IMR-90 (cell line): ENCODE measurements at regions not wholly inside any gene's neighbourhood (a gene's known extent, or its start where the extent isn't known, plus 50 kb on each side); places are given as distances from the start of the nearest gene placed in this dataset.

Experiments
- ATAC-seq: fragments of 200-7000 bp; cut with Tn5 transposase; 2 replicates; pipeline ENCODE4 v1.9.1; 2020; ENCODE audit warnings: low read depth, mild to moderate bottlenecking, moderate library complexity
- BruUV-seq: library from RNA; stranded (reverse); fragments of 400-500 nt; replicated peaks from 2 replicates; lab custom pipeline; 2021; lab: Mats Ljungman, UMichigan
- CTCF ChIA-PET: fragments of 300-600 bp; formaldehyde crosslinking; extraction: SDS; loops from one replicate; lab custom pipeline; 2021; ENCODE audit warnings: antibody characterized with exemption; lab: Yijun Ruan, JAX
- POLR2A ChIA-PET: fragments of 300-600 bp; sonication (Branson Sonifier 250); formaldehyde crosslinking; loops from one replicate; lab custom pipeline; 2022; ENCODE audit warnings: antibody characterized with exemption; ENCODE audit not compliant: unreplicated experiment; lab: Charles Lee
- DNase-seq: peaks from one replicate; pipeline ENCODE4 v3.0.0; 2013
- H2AFZ ChIP-seq: replicated peaks from 2 replicates; pipeline ENCODE3; 2013; ENCODE audit warnings: low read length, mild to moderate bottlenecking; ENCODE audit not compliant: poor library complexity
- H2AK5ac ChIP-seq: 2 replicates; pipeline ENCODE4 v1.6.1; 2013; ENCODE audit warnings: low read depth, low read length, inconsistent platforms
- H2AK9ac ChIP-seq: replicated peaks from 2 replicates; pipeline ENCODE3; 2013; ENCODE audit warnings: mild to moderate bottlenecking, low read depth, low read length, moderate library complexity; ENCODE audit not compliant: poor library complexity
- H2BK120ac ChIP-seq: 2 replicates; pipeline ENCODE4 v1.6.1; 2013; ENCODE audit warnings: low read depth, low read length, inconsistent platforms
- H2BK15ac ChIP-seq: 3 replicates; pipeline ENCODE4 v1.6.1; 2013; ENCODE audit warnings: low read depth, low read length, inconsistent platforms
- H2BK20ac ChIP-seq: 2 replicates; pipeline ENCODE4 v1.6.1; 2013; ENCODE audit warnings: low read depth, mild to moderate bottlenecking, inconsistent platforms, low read length, moderate library complexity
- H2BK5ac ChIP-seq: 2 replicates; pipeline ENCODE4 v1.6.1; 2013; ENCODE audit warnings: mild to moderate bottlenecking, low read depth, low read length, inconsistent platforms; ENCODE audit not compliant: poor library complexity, severe bottlenecking
- H3K14ac ChIP-seq: replicated peaks from 2 replicates; pipeline ENCODE4 v1.6.1; 2013; ENCODE audit warnings: low read depth, low read length, inconsistent platforms
- H3K18ac ChIP-seq: 2 replicates; pipeline ENCODE4 v1.6.1; 2013; ENCODE audit warnings: low read depth, low read length, control low read depth
- H3K23ac ChIP-seq: 2 replicates; pipeline ENCODE4 v1.6.1; 2013; ENCODE audit warnings: low read depth, low read length, inconsistent platforms
- H3K27ac ChIP-seq: 2 replicates; pipeline ENCODE4 v1.5.1; 2013; ENCODE audit warnings: mild to moderate bottlenecking, control low read depth, low read length; ENCODE audit not compliant: insufficient read depth
- H3K27me3 ChIP-seq: 2 replicates; pipeline ENCODE4 v1.6.1; 2013; ENCODE audit warnings: low read length; ENCODE audit not compliant: control insufficient read depth, insufficient read depth
- H3K36me3 ChIP-seq: 2 replicates; pipeline ENCODE4 v1.6.1; 2013; ENCODE audit warnings: low read length, mixed read lengths; ENCODE audit not compliant: control insufficient read depth, insufficient read depth
- H3K4ac ChIP-seq: 2 replicates; pipeline ENCODE4 v1.6.1; 2013; ENCODE audit warnings: low read depth, low read length, inconsistent platforms
- H3K4me1 ChIP-seq: 2 replicates; pipeline ENCODE4 v1.6.1; 2013; ENCODE audit warnings: low read length, mixed read lengths; ENCODE audit not compliant: control insufficient read depth, insufficient read depth
- H3K4me2 ChIP-seq: 2 replicates; pipeline ENCODE4 v1.6.1; 2013; ENCODE audit warnings: low read depth, mild to moderate bottlenecking, control low read depth, low read length, moderate library complexity
- H3K4me3 ChIP-seq: 2 replicates; pipeline ENCODE4 v1.5.1; 2013; ENCODE audit warnings: low read depth, mild to moderate bottlenecking, control low read depth, low read length, moderate library complexity; ENCODE audit not compliant: insufficient read depth
- H3K56ac ChIP-seq: 2 replicates; pipeline ENCODE4 v1.6.1; 2013; ENCODE audit warnings: low read length, inconsistent platforms; ENCODE audit not compliant: insufficient read depth; ENCODE audit errors: extremely low read depth
- H3K79me1 ChIP-seq, 2 experiments: 2 replicates each; pipeline ENCODE4 v1.6.1; 2013; ENCODE audit warnings: low read length in 2 of 2, inconsistent platforms in 1 of 2, low read depth in 1 of 2
- H3K9ac ChIP-seq: 2 replicates; pipeline ENCODE4 v1.6.1; 2013; ENCODE audit warnings: low read depth, low read length, control low read depth
- H3K9me1 ChIP-seq: 2 replicates; pipeline ENCODE4 v1.6.1; 2013; ENCODE audit warnings: low read length, inconsistent platforms; ENCODE audit not compliant: insufficient read depth
- H3K9me3 ChIP-seq: 2 replicates; pipeline ENCODE4 v1.6.1; 2013; ENCODE audit warnings: low read length; ENCODE audit not compliant: control insufficient read depth, insufficient read depth
- H4K20me1 ChIP-seq: 2 replicates; pipeline ENCODE4 v1.6.1; 2013; ENCODE audit warnings: low read length, inconsistent platforms; ENCODE audit not compliant: insufficient read depth
- H4K5ac ChIP-seq: 2 replicates; pipeline ENCODE4 v1.6.1; 2013; ENCODE audit warnings: mild to moderate bottlenecking, low read depth, low read length, control low read depth
- H4K8ac ChIP-seq, 2 experiments: 2 replicates each; pipeline ENCODE4 v1.6.1; 2013; ENCODE audit warnings: low read depth in 2 of 2, low read length in 2 of 2, control low read depth in 1 of 2, inconsistent platforms in 1 of 2
- H4K91ac ChIP-seq: 2 replicates; pipeline ENCODE4 v1.6.1; 2013; ENCODE audit warnings: low read depth, low read length, inconsistent platforms; ENCODE audit not compliant: insufficient read depth
- CEBPB ChIP-seq: IDR thresholded peaks from 2 replicates; pipeline ENCODE4 v1.6.1; 2012; ENCODE audit warnings: low read depth, low read length, improper control_type of control experiment
- RFX5 ChIP-seq: IDR thresholded peaks from 2 replicates; pipeline ENCODE4 v1.8.0; 2012; ENCODE audit warnings: low read depth, mild to moderate bottlenecking, low read length, moderate library complexity
- WGBS, 2 experiments: methylation state at CpG; one replicate each; pipeline versions ENCODE4 v1.1.5 to v1.1.7; 2013; ENCODE audit warnings: missing lambda C conversion rate in 2 of 2; ENCODE audit not compliant: insufficient read length in 1 of 2; ENCODE audit errors: extremely low coverage in 2 of 2; 5-methylcytosine and 5-hydroxymethylcytosine counted together
- dilution Hi-C: fragments of 300-500 bp; cut with HindIII; formaldehyde crosslinking; loops from one replicate; pipeline ENCODE4 v1.14.3; 2018; ENCODE audit warnings: low sequenced_read_pairs; ENCODE audit not compliant: unreplicated experiment
- in situ Hi-C: fragments of 300-500 bp; cut with MboI; formaldehyde crosslinking; loops from 3 replicates; pipeline ENCODE4 v1.14.3; 2019; ENCODE audit warnings: low sequenced_read_pairs, inconsistent platforms, mixed read lengths
- intact Hi-C: fragments of 100-400 bp; cut with micrococcal nuclease; formaldehyde crosslinking; loops from 2 replicates; pipeline ENCODE4 v1.10.0; 2022

DNA sequence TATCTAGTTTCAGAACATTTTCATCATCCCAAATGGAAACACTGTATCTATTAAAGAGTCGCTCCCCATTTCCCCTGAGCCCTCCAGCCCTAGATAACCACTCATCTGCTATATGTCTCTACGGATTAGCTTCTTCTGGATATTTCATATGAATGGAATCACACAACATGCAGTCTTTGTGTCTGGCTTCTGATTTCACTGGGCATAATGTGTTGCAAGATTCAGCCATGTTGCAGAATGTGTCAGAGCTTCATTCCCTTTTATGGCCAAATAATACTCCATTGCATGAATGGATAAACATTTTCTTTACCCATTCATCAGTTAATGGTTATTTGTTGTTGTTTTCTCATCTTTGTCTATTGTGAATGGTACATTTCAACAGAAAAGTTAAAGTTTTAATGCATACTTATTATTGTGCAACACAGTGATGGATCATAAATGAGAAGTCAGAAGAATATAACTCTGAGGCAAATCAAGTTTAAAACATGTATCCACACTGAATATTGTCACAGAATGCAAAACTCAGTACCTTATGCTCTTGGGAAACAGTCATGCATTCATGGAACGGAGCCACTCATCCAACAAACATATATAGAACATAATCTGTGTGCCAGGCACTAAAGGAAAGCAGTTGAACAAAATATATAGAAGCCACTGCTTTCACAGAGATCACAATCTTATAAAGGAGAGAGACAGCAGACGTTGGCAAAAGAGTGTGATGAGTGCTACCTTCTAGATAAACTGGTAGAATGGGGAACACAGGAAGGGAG lies 57.8 kb upstream of the MAGEA4 start:
- dilution Hi-C loops = no loop called here
- POLR2A ChIA-PET = no interaction called here

More for the DNA sequence above, 57.8 kb upstream of the MAGEA4 start:
- H3K9me1 ChIP-seq = no peaks in the 10 kb centered on the region
- H2AK5ac ChIP-seq = no peak overlapping the region
- CTCF ChIA-PET = no interaction called here
- TF ChIP-seq RFX5 (no peak), CEBPB (peak; percentile 19; the same call in 1 of the 2 replicates)
- no peak overlapping the region for H3K23ac ChIP-seq
- DNase-seq (no peak), ATAC-seq (no peak)
- in situ Hi-C loops = no loop called here
- no peak overlapping the region for H3K14ac ChIP-seq
- no peak overlapping the region for H3K27ac ChIP-seq
- BruUV-seq = no TSS peak
- no peaks in the 10 kb centered on the region for H4K20me1 ChIP-seq
- no peak overlapping the region for H2AK9ac ChIP-seq
- no peaks in the 10 kb centered on the region for H3K79me1 ChIP-seq
- no peak overlapping the region for H2BK20ac ChIP-seq
- no peak overlapping the region for H3K4me2 ChIP-seq
- H3K9ac ChIP-seq = no peak overlapping the region
- H3K36me3 ChIP-seq = no peaks in the 10 kb centered on the region
- no peaks in the 10 kb centered on the region for H3K4me1 ChIP-seq
- H4K5ac ChIP-seq = no peak overlapping the region
- intact Hi-C loops = no loop called here
- no peaks in the 10 kb centered on the region for H3K27me3 ChIP-seq
- peaks cover 4% of the 10 kb centered on the region; the same call in 1 of the 2 replicates for H3K9me3 ChIP-seq
- WGBS, 2 experiments = 0% methylated on average over 1 of the region's 4 CpGs; no CpG with 5 or more reads in 1 of the 2 experiments
- no peak overlapping the region for H2AFZ ChIP-seq
- H3K4ac ChIP-seq = no peak overlapping the region
- H3K56ac ChIP-seq = no peak overlapping the region
- no peak overlapping the region for H3K18ac ChIP-seq
- no peak overlapping the region for H3K4me3 ChIP-seq
- H2BK15ac ChIP-seq = no peak overlapping the region
- H2BK5ac ChIP-seq = no peak overlapping the region
- H4K8ac ChIP-seq = no peak overlapping the region
- H2BK120ac ChIP-seq = no peak overlapping the region
- H4K91ac ChIP-seq = no peak overlapping the region
